Neural cell (in vitro differentiated cells): ENCODE measurements at regions not wholly inside any gene's neighbourhood (a gene's known extent, or its start where the extent isn't known, plus 50 kb on each side); places are given as distances from the start of the nearest gene placed in this dataset.

Source experiments
- EZH2 ChIP-seq: fragments of 200-600, 300-800 bp; shearing (Covaris generic), sonication (generic); IDR thresholded peaks from 2 replicates; pipeline ENCODE4 v1.6.1; 2014; ENCODE audit warnings: antibody characterized with exemption, low read length, borderline replicate concordance, mild to moderate bottlenecking; ENCODE audit not compliant: insufficient read depth, poor library complexity, severe bottlenecking
- TF ChIP-seq, protein P1 (sequence below): fragments of 450-650 bp; IDR thresholded peaks from 2 replicates; pipeline ENCODE4 v1.5.1; 2014; ENCODE audit warnings: antibody characterized with exemption, mild to moderate bottlenecking, moderate library complexity; ENCODE audit not compliant: poor library complexity, severe bottlenecking
- TF ChIP-seq, protein P2 (sequence below): IDR thresholded peaks from 2 replicates; pipeline ENCODE4 v1.6.1; 2012; ENCODE audit warnings: borderline replicate concordance

DNA sequence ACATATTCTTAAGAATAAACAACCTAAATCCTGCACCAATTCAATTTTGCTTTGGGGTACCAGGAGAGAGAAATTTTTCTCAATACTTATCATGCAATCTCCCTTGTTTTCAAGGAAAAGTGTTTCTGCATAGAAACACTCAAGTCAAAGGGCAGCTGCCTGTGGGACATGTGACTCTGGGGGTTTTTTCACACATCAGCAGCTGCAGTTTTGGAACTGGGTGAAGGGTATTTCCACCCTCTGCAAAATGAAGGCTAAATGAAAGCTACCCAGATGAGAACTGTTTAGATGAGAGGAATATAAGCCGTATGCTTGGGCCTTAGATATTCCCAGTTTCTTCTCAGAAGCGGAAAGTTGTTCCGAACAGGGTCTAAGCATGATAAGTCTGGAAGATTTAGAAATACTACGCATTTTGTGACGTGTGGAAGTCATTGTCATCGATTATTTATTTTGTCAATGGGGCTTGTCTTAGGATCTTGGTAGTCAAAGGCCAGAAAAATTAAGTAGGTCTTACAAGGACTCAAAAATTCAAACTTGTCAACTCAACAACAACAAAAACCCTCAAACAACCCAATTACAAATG lies 64.3 kb upstream of the BOD1 start:
- TF ChIP-seq, protein P1, sequence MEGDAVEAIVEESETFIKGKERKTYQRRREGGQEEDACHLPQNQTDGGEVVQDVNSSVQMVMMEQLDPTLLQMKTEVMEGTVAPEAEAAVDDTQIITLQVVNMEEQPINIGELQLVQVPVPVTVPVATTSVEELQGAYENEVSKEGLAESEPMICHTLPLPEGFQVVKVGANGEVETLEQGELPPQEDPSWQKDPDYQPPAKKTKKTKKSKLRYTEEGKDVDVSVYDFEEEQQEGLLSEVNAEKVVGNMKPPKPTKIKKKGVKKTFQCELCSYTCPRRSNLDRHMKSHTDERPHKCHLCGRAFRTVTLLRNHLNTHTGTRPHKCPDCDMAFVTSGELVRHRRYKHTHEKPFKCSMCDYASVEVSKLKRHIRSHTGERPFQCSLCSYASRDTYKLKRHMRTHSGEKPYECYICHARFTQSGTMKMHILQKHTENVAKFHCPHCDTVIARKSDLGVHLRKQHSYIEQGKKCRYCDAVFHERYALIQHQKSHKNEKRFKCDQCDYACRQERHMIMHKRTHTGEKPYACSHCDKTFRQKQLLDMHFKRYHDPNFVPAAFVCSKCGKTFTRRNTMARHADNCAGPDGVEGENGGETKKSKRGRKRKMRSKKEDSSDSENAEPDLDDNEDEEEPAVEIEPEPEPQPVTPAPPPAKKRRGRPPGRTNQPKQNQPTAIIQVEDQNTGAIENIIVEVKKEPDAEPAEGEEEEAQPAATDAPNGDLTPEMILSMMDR = no peak
- TF ChIP-seq, protein P2, sequence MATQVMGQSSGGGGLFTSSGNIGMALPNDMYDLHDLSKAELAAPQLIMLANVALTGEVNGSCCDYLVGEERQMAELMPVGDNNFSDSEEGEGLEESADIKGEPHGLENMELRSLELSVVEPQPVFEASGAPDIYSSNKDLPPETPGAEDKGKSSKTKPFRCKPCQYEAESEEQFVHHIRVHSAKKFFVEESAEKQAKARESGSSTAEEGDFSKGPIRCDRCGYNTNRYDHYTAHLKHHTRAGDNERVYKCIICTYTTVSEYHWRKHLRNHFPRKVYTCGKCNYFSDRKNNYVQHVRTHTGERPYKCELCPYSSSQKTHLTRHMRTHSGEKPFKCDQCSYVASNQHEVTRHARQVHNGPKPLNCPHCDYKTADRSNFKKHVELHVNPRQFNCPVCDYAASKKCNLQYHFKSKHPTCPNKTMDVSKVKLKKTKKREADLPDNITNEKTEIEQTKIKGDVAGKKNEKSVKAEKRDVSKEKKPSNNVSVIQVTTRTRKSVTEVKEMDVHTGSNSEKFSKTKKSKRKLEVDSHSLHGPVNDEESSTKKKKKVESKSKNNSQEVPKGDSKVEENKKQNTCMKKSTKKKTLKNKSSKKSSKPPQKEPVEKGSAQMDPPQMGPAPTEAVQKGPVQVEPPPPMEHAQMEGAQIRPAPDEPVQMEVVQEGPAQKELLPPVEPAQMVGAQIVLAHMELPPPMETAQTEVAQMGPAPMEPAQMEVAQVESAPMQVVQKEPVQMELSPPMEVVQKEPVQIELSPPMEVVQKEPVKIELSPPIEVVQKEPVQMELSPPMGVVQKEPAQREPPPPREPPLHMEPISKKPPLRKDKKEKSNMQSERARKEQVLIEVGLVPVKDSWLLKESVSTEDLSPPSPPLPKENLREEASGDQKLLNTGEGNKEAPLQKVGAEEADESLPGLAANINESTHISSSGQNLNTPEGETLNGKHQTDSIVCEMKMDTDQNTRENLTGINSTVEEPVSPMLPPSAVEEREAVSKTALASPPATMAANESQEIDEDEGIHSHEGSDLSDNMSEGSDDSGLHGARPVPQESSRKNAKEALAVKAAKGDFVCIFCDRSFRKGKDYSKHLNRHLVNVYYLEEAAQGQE = no peak
- TF ChIP-seq EZH2 = no peak
